CD14-positive monocyte (primary cell): ENCODE measurements at regions not wholly inside any gene's neighbourhood (a gene's known extent, or its start where the extent isn't known, plus 50 kb on each side); places are given as distances from the start of the nearest gene placed in this dataset.

Experiments
- DNase-seq, 3 donors: peaks; one replicate each; pipeline ENCODE4 v3.0.0-alpha.2; 2011 to 2022
- H2AFZ ChIP-seq: 2 replicates; pipeline ENCODE4 v1.6.0; 2012; ENCODE audit warnings: mild to moderate bottlenecking, low read depth, low read length, inconsistent platforms; ENCODE audit not compliant: insufficient read depth, poor library complexity, severe bottlenecking
- H3K27ac ChIP-seq, 2 donors: 1 replicate in 1 of 2; 2 replicates in 1 of 2; pipeline ENCODE4 v1.5.1; 2012 to 2013; ENCODE audit warnings: low read length in 2 of 2, control low read depth in 1 of 2, inconsistent platforms in 1 of 2, low read depth in 1 of 2, mild to moderate bottlenecking in 1 of 2
- H3K27me3 ChIP-seq, 2 donors: one replicate each; pipeline versions ENCODE4 v1.6.0 to v1.6.1; 2011 to 2013; ENCODE audit warnings: low read length in 2 of 2; ENCODE audit not compliant: control insufficient read depth in 2 of 2, insufficient read depth in 2 of 2
- H3K36me3 ChIP-seq, 2 donors: replicated peaks in 1 of 2; 1 replicate in 1 of 2; 2 replicates in 1 of 2; pipeline versions ENCODE4 v1.5.1 to v1.6.1; 2012 to 2013; ENCODE audit warnings: low read length in 2 of 2, control low read depth in 1 of 2, inconsistent platforms in 1 of 2, mild to moderate bottlenecking in 1 of 2; ENCODE audit not compliant: insufficient read depth in 2 of 2, control insufficient read depth in 1 of 2
- H3K4me1 ChIP-seq, 2 donors: 1 replicate in 1 of 2; 2 replicates in 1 of 2; pipeline versions ENCODE4 v1.5.1 to v1.6.1; 2012 to 2013; ENCODE audit warnings: low read length in 2 of 2, control low read depth in 1 of 2, inconsistent platforms in 1 of 2, mild to moderate bottlenecking in 1 of 2, moderate library complexity in 1 of 2; ENCODE audit not compliant: insufficient read depth in 2 of 2, control insufficient read depth in 1 of 2
- H3K4me2 ChIP-seq: replicated peaks from 2 replicates; pipeline ENCODE3; 2012; ENCODE audit warnings: low read length, moderate library complexity, mild to moderate bottlenecking; ENCODE audit not compliant: poor library complexity, severe bottlenecking; ENCODE audit errors: extremely low read depth
- H3K4me3 ChIP-seq, 3 experiments: fragments of 200-600 bp in 1 of 3; sonication (generic) in 1 of 3; replicated peaks in 1 of 3; 1 replicate in 2 of 3; 2 replicates in 1 of 3; pipeline ENCODE4 v1.5.1; 2011 to 2013; ENCODE audit warnings: low read length in 3 of 3, mild to moderate bottlenecking in 3 of 3, control low read depth in 2 of 3, low read depth in 2 of 3, inconsistent platforms in 1 of 3, moderate library complexity in 1 of 3
- H3K79me2 ChIP-seq: 2 replicates; pipeline ENCODE4 v1.6.0; 2012; ENCODE audit warnings: mild to moderate bottlenecking, control low read depth, inconsistent platforms, low read length, moderate library complexity; ENCODE audit not compliant: insufficient read depth
- H3K9ac ChIP-seq: 2 replicates; pipeline ENCODE4 v1.6.0; 2017; ENCODE audit warnings: low read length, mild to moderate bottlenecking; ENCODE audit not compliant: insufficient read depth, poor library complexity, severe bottlenecking
- H3K9me3 ChIP-seq, 2 donors: replicated peaks in 1 of 2; 1 replicate in 1 of 2; 2 replicates in 1 of 2; pipeline versions ENCODE4 v1.5.1 to v1.6.1; 2012 to 2013; ENCODE audit warnings: low read length in 2 of 2, control low read depth in 1 of 2; ENCODE audit not compliant: control insufficient read depth in 1 of 2, insufficient read depth in 1 of 2
- H4K20me1 ChIP-seq: 2 replicates; pipeline ENCODE4 v1.6.0; 2012; ENCODE audit warnings: mild to moderate bottlenecking, low read length, control low read depth, moderate library complexity; ENCODE audit not compliant: insufficient read depth
- H3K27ac Mint-ChIP-seq, 7 donors: one replicate each; pipeline ENCODE4 v1.8.0; 2020; ENCODE audit warnings: mild to moderate bottlenecking in 7 of 7, mixed read lengths in 7 of 7, moderate library complexity in 6 of 7, inconsistent platforms in 2 of 7
- H3K27me3 Mint-ChIP-seq, 3 donors: one replicate each; pipeline ENCODE4 v1.8.0; 2021 to 2022; ENCODE audit warnings: low read depth in 3 of 3, mild to moderate bottlenecking in 3 of 3, mixed read lengths in 3 of 3, moderate library complexity in 3 of 3, inconsistent platforms in 1 of 3
- H3K36me3 Mint-ChIP-seq, 2 donors: one replicate each; pipeline ENCODE4 v1.8.0; 2020; ENCODE audit warnings: mixed read lengths in 2 of 2, inconsistent platforms in 1 of 2, mild to moderate bottlenecking in 1 of 2
- H3K4me1 Mint-ChIP-seq: one replicate; pipeline ENCODE4 v1.8.0; 2020; ENCODE audit warnings: mild to moderate bottlenecking, mixed read lengths
- H3K4me3 Mint-ChIP-seq, 2 donors: one replicate each; pipeline ENCODE4 v1.8.0; 2020; ENCODE audit warnings: mild to moderate bottlenecking in 2 of 2, mixed read lengths in 2 of 2, moderate library complexity in 1 of 2
- H3K9me3 Mint-ChIP-seq, 7 donors: one replicate each; pipeline ENCODE4 v1.8.0; 2020 to 2022; ENCODE audit warnings: mixed read lengths in 7 of 7, mild to moderate bottlenecking in 6 of 7, moderate library complexity in 6 of 7, inconsistent platforms in 2 of 7
- CTCF ChIP-seq: fragments of 200-600 bp; IDR thresholded peaks from one replicate; pipeline ENCODE4 v1.8.0; 2022; ENCODE audit warnings: antibody characterized with exemption, mild to moderate bottlenecking
- WGBS: methylation state at CpG from one replicate; pipeline ENCODE4 v1.1.5; 2013; ENCODE audit warnings: missing lambda C conversion rate; ENCODE audit not compliant: insufficient coverage; 5-methylcytosine and 5-hydroxymethylcytosine counted together
- intact Hi-C, 2 donors: fragments of 100-400 bp; cut with micrococcal nuclease; formaldehyde crosslinking; loops; one replicate each; pipeline versions ENCODE4 v1.15.0 to v1.15.1; 2023

DNA sequence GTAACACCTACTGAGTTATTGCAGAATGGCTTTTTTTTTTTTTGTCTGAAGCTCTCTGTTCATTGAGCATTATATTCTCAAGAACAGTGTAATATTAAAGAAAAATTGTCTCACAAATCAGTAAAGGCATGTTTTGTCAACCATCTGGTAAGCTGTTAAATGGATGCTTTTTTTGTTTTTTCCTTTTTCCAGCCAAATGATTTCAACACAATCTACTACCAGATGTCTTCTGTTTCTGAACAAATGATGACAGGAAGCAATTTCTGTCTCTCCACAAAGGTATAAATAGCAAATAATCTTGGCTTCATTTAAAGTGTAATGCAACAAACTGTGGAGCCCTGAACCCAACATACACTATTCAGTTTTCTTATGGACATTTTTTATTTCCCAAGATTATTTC is 78.6 kb upstream of the RGS2 start:
- no peaks in the 10 kb centered on the region for H3K36me3 ChIP-seq
- Mint-ChIP-seq H3K27me3 (peaks cover 0 to 2% (median 0%) of the 10 kb centered on the region in 3 donors), H3K27ac (no peak overlapping the region), H3K4me1 (no peaks in the 10 kb centered on the region), H3K4me3 (no peak overlapping the region), H3K36me3 (no peaks in the 10 kb centered on the region), H3K9me3 (peaks cover 0 to 5% (median 1%) of the 10 kb centered on the region in 7 donors)
- no peak for DNase-seq
- H3K79me2 ChIP-seq = no peaks in the 10 kb centered on the region
- H2AFZ ChIP-seq = no peak overlapping the region
- no peaks in the 10 kb centered on the region for H3K4me1 ChIP-seq
- H4K20me1 ChIP-seq = no peaks in the 10 kb centered on the region
- intact Hi-C loops = no loop called here
- no peak overlapping the region for H3K9ac ChIP-seq
- no peaks in the 10 kb centered on the region for H3K27me3 ChIP-seq
- no peak overlapping the region for H3K4me2 ChIP-seq
- H3K27ac ChIP-seq = no peak overlapping the region
- TF ChIP-seq CTCF = no peak
- no peaks in the 10 kb centered on the region for H3K9me3 ChIP-seq
- no peak overlapping the region for H3K4me3 ChIP-seq

DNA sequence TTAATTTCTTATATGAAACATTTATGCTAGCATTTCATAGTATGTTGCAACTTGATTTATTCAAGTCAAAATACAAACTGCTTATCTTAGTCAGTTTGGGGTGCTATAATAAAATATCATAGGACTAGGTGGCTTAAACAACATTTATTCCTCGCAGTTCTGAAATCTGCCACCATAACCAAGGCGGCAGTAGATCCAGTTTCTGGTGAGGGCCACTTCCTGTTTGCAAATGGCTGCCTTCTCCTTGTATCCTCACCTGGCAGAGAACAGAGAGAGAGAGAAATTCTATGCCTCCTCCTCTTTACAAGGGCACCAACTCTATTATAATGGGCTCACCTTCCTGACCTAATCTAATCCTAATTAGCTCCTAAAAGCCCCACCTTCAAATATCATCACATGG is 76.1 kb upstream of the RGS2 start:
- no peaks in the 10 kb centered on the region for H4K20me1 ChIP-seq
- H3K79me2 ChIP-seq = no peaks in the 10 kb centered on the region
- H2AFZ ChIP-seq = no peak overlapping the region
- no peaks in the 10 kb centered on the region for H3K36me3 ChIP-seq
- Mint-ChIP-seq H3K9me3 (peaks cover 0 to 5% (median 0%) of the 10 kb centered on the region in 7 donors), H3K27ac (no peak overlapping the region), H3K4me1 (no peaks in the 10 kb centered on the region), H3K4me3 (no peak overlapping the region), H3K36me3 (no peaks in the 10 kb centered on the region), H3K27me3 (peaks cover 0 to 4% (median 0%) of the 10 kb centered on the region in 3 donors)
- no peaks in the 10 kb centered on the region for H3K27me3 ChIP-seq
- DNase-seq = no peak
- intact Hi-C loops = no loop called here
- H3K4me3 ChIP-seq = no peak overlapping the region
- no peaks in the 10 kb centered on the region for H3K4me1 ChIP-seq
- no peaks in the 10 kb centered on the region for H3K9me3 ChIP-seq
- peak; percentile 27 for TF ChIP-seq CTCF
- H3K9ac ChIP-seq = no peak overlapping the region
- H3K4me2 ChIP-seq = no peak overlapping the region
- no peak overlapping the region for H3K27ac ChIP-seq
- no CpG with 5 or more reads among the region's 2 CpGs for WGBS
